GM21515 (cell line): ENCODE measurements at regions not wholly inside any gene's neighbourhood (a gene's known extent, or its start where the extent isn't known, plus 50 kb on each side); places are given as distances from the start of the nearest gene placed in this dataset.
"Not testable (repeated sequence)": the region's sequence is repeated elsewhere in the genome, so short reads cannot be mapped to it uniquely, and the experiment has no call there.

Source experiments
- ATAC-seq: cut with Tn5 transposase; IDR thresholded peaks from one replicate; pipeline ENCODE4 v1.9.1; 2021; ENCODE audit not compliant: unreplicated experiment

GRCh38 chr3:5675319-5675718, 487.8 kb downstream of the EDEM1 start:
- ATAC-seq: no peak

- ATAC-seq: no peak
Observed at GRCh38 chr3:5677555-5677954, 490.0 kb downstream of the EDEM1 start.

- no peak for ATAC-seq
Observed at GRCh38 chr3:5678248-5678647, 490.7 kb downstream of the EDEM1 start.

GRCh38 chr3:5678844-5679243, 491.3 kb downstream of the EDEM1 start:
- ATAC-seq: no peak

- ATAC-seq: no peak
Observed at GRCh38 chr3:5687230-5687629, 499.7 kb downstream of the EDEM1 start.

GRCh38 chr3:5690490-5690889, 503.0 kb downstream of the EDEM1 start:
- ATAC-seq: no peak

GRCh38 chr3:5690904-5691532, 503.5 kb downstream of the EDEM1 start:
- ATAC-seq: no peak

- no peak for ATAC-seq
Observed at GRCh38 chr3:5692446-5692845, 504.9 kb downstream of the EDEM1 start.

GRCh38 chr3:5694266-5694665, 506.8 kb downstream of the EDEM1 start:
- no peak for ATAC-seq

GRCh38 chr3:5698851-5699250, 511.3 kb downstream of the EDEM1 start:
- ATAC-seq: no peak

GRCh38 chr3:5699313-5699712, 511.8 kb downstream of the EDEM1 start:
- no peak for ATAC-seq

GRCh38 chr3:5699811-5700210, 512.3 kb downstream of the EDEM1 start:
- ATAC-seq: no peak

GRCh38 chr3:5701005-5701404, 513.5 kb downstream of the EDEM1 start:
- ATAC-seq: not testable (repeated sequence)

- ATAC-seq: no peak
Observed at GRCh38 chr3:5707794-5708193, 520.3 kb downstream of the EDEM1 start.

GRCh38 chr3:5709714-5710113, 522.2 kb downstream of the EDEM1 start:
- ATAC-seq: no peak

- ATAC-seq: no peak
Observed at GRCh38 chr3:5710718-5711117, 523.2 kb downstream of the EDEM1 start.

- ATAC-seq: no peak
Observed at GRCh38 chr3:5717254-5717653, 529.7 kb downstream of the EDEM1 start.

- not testable (repeated sequence) for ATAC-seq
Observed at GRCh38 chr3:5719668-5720067, 532.2 kb downstream of the EDEM1 start.

- no peak for ATAC-seq
Observed at GRCh38 chr3:5725801-5726200, 538.3 kb downstream of the EDEM1 start.

GRCh38 chr3:5726621-5727020, 539.1 kb downstream of the EDEM1 start:
- no peak for ATAC-seq

- no peak for ATAC-seq
Observed at GRCh38 chr3:5727743-5728484, 540.4 kb downstream of the EDEM1 start.

- ATAC-seq: no peak
Observed at GRCh38 chr3:5729852-5730251, 542.3 kb downstream of the EDEM1 start.

GRCh38 chr3:5731100-5731499, 543.6 kb downstream of the EDEM1 start:
- ATAC-seq: no peak
